ENCODE measurements at regions not wholly inside any gene's neighbourhood (a gene's known extent, or its start where the extent isn't known, plus 50 kb on each side); places are given as distances from the start of the nearest gene placed in this dataset.
"Not testable (repeated sequence)": the region's sequence is repeated elsewhere in the genome, so short reads cannot be mapped to it uniquely, and the experiment has no call there.

DNA sequence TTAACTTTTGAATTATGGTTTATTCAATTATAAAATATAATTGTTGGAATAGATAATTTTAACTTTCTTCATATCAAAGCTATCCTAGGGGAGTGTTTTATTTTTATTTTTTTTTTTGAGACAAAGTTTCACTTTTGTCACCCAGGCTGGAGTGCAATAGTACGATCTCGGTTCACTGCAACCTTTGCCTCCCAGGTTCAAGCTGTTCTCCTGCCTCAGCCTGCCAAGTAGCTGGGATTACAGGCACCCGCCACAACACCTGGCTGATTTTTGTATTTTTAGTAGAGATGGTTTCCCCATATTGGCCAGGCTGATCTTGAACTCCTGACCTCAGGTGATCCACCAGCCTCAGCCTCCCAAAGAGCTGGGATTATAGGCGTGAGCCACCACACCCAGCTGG, 489.0 kb upstream of the GRIN3A start:
- TF ChIP-seq CHD2 (IDR thresholded peaks at IDR 0.05; ENCODE audit: low read length, partially characterized antibody); POLR2AphosphoS5 (IDR thresholded peaks at IDR 0.05; ENCODE audit: low read depth, low read length); RAD21 (IDR thresholded peaks at IDR 0.05; ENCODE audit: low read length); MXI1 (IDR thresholded peaks at IDR 0.05; ENCODE audit: low read depth, low read length); SMC3 (IDR thresholded peaks at IDR 0.05; ENCODE audit: low read depth, low read length): not testable (repeated sequence)
- TF ChIP-seq, protein P1, sequence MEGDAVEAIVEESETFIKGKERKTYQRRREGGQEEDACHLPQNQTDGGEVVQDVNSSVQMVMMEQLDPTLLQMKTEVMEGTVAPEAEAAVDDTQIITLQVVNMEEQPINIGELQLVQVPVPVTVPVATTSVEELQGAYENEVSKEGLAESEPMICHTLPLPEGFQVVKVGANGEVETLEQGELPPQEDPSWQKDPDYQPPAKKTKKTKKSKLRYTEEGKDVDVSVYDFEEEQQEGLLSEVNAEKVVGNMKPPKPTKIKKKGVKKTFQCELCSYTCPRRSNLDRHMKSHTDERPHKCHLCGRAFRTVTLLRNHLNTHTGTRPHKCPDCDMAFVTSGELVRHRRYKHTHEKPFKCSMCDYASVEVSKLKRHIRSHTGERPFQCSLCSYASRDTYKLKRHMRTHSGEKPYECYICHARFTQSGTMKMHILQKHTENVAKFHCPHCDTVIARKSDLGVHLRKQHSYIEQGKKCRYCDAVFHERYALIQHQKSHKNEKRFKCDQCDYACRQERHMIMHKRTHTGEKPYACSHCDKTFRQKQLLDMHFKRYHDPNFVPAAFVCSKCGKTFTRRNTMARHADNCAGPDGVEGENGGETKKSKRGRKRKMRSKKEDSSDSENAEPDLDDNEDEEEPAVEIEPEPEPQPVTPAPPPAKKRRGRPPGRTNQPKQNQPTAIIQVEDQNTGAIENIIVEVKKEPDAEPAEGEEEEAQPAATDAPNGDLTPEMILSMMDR (IDR thresholded peaks at IDR 0.05): not testable (repeated sequence)
